GM12878 (cell line): ENCODE measurements at regions not wholly inside any gene's neighbourhood (a gene's known extent, or its start where the extent isn't known, plus 50 kb on each side); places are given as distances from the start of the nearest gene placed in this dataset.

Experiments
- ATAC-seq: fragments of 200-7000 bp; cut with Tn5 transposase; 3 replicates; pipeline ENCODE4 v1.9.1; 2020; ENCODE audit warnings: mild to moderate bottlenecking, moderate library complexity
- BruUV-seq: library from RNA; stranded (reverse); fragments of 400-500 nt; replicated peaks from 2 replicates; lab custom pipeline; 2021; lab: Mats Ljungman, UMichigan
- CTCF ChIA-PET: fragments of 300-600 bp; sonication (Branson Sonifier 250); formaldehyde crosslinking; extraction: SDS; loops from one replicate; lab custom pipeline; 2021; ENCODE audit warnings: inconsistent platforms; lab: Yijun Ruan, JAX
- POLR2A ChIA-PET: fragments of 350-600 bp; formaldehyde crosslinking; extraction: SDS; loops from one replicate; lab custom pipeline; 2021; ENCODE audit warnings: inconsistent platforms; lab: Charles Lee
- RAD21 ChIA-PET: fragments of 300-600 bp; sonication (Branson Sonifier 250); formaldehyde crosslinking; loops from one replicate; lab custom pipeline; 2023; ENCODE audit warnings: antibody characterized with exemption; ENCODE audit not compliant: unreplicated experiment; lab: Charles Lee
- SMC1A ChIA-PET: fragments of 300-600 bp; sonication (Branson Sonifier 250); formaldehyde crosslinking; loops from one replicate; lab custom pipeline; 2023; ENCODE audit not compliant: unreplicated experiment, uncharacterized antibody; lab: Charles Lee
- DNase-seq: peaks from one replicate; pipeline ENCODE4 v3.0.0-alpha.2; 2011; ENCODE audit warnings: low read depth, low spot score
- FAIRE-seq: peaks from 3 replicates; lab custom pipeline; 2011; peaks lifted over from hg19 to GRCh38; lab: Jason Lieb, UNC
- H2AFZ ChIP-seq: 2 replicates; pipeline ENCODE4 v1.6.0; 2011; ENCODE audit warnings: low read depth, low read length, control low read depth; ENCODE audit not compliant: control insufficient read depth
- H3K27ac ChIP-seq: 2 replicates; pipeline ENCODE4 v1.5.1; 2011; ENCODE audit warnings: control low read depth; ENCODE audit not compliant: control insufficient read depth, insufficient read depth
- H3K27me3 ChIP-seq, 2 experiments: replicated peaks in 1 of 2; 2 replicates each; pipeline versions ENCODE4 v1.6.0 to v1.6.1; 2011; ENCODE audit warnings: low read length in 1 of 2; ENCODE audit not compliant: control insufficient read depth in 2 of 2, insufficient read depth in 2 of 2
- H3K36me3 ChIP-seq, 2 experiments: 2 replicates each; pipeline ENCODE4 v1.5.1; 2011; ENCODE audit warnings: low read length in 1 of 2; ENCODE audit not compliant: control insufficient read depth in 2 of 2, insufficient read depth in 2 of 2
- H3K4me1 ChIP-seq: 2 replicates; pipeline ENCODE4 v1.6.1; 2011; ENCODE audit warnings: mild to moderate bottlenecking, low read length, moderate library complexity, mixed read lengths; ENCODE audit not compliant: control insufficient read depth, insufficient read depth
- H3K4me2 ChIP-seq: 2 replicates; pipeline ENCODE4 v1.6.0; 2011; ENCODE audit warnings: control low read depth; ENCODE audit not compliant: control insufficient read depth, insufficient read depth
- H3K4me3 ChIP-seq: fragments of 200-600 bp; sonication (generic); 2 replicates; pipeline ENCODE4 v1.5.1; 2016
- H3K79me2 ChIP-seq: 2 replicates; pipeline ENCODE4 v1.6.0; 2011; ENCODE audit warnings: low read length; ENCODE audit not compliant: control insufficient read depth, insufficient read depth
- H3K9ac ChIP-seq: 2 replicates; pipeline ENCODE4 v1.8.0; 2011; ENCODE audit warnings: low read length, control low read depth, mixed read lengths; ENCODE audit not compliant: control insufficient read depth, insufficient read depth
- H3K9me3 ChIP-seq: replicated peaks from 3 replicates; pipeline ENCODE4 v1.5.1; 2011; ENCODE audit warnings: mild to moderate bottlenecking, low read length; ENCODE audit not compliant: control insufficient read depth, insufficient read depth
- H4K20me1 ChIP-seq: 2 replicates; pipeline ENCODE4 v1.6.0; 2011; ENCODE audit not compliant: control insufficient read depth, insufficient read depth
- ATF7 ChIP-seq: fragments of 450-650 bp; IDR thresholded peaks from 2 replicates; pipeline ENCODE4 v1.6.1; 2016; ENCODE audit warnings: low read depth, mild to moderate bottlenecking
- BCL11A ChIP-seq: IDR thresholded peaks from 2 replicates; pipeline ENCODE4 v1.6.1; 2011; ENCODE audit warnings: low read depth, low read length
- BMI1 ChIP-seq: fragments of 450-650 bp; IDR thresholded peaks from 2 replicates; pipeline ENCODE4 v1.6.1; 2016; ENCODE audit warnings: mild to moderate bottlenecking, moderate library complexity, borderline replicate concordance
- ETV6 ChIP-seq, 2 experiments: fragments of 450-650 bp in 1 of 2; IDR thresholded peaks in 1 of 2; conservative IDR thresholded peaks in 1 of 2; 2 replicates each; pipeline ENCODE4 v1.6.1; 2014; ENCODE audit warnings: antibody characterized with exemption in 1 of 2, borderline replicate concordance in 1 of 2, low read depth in 1 of 2, mild to moderate bottlenecking in 1 of 2, moderate library complexity in 1 of 2
- MYB ChIP-seq: fragments of 150-350 bp; IDR thresholded peaks from 2 replicates; pipeline ENCODE4 v1.6.1; 2014; ENCODE audit warnings: mild to moderate bottlenecking, low read depth, low read length, borderline replicate concordance
- RCOR1 ChIP-seq: conservative IDR thresholded peaks from 2 replicates; pipeline ENCODE4 v1.6.1; 2012; ENCODE audit warnings: low read depth, low read length, improper control_type of control experiment
- SIN3A ChIP-seq: IDR thresholded peaks from 2 replicates; pipeline ENCODE4 v1.6.1; 2012; ENCODE audit warnings: low read depth, low read length, improper control_type of control experiment
- SIX5 ChIP-seq: IDR thresholded peaks from 2 replicates; pipeline ENCODE4 v1.6.1; 2011; ENCODE audit warnings: mild to moderate bottlenecking, low read depth, low read length, moderate library complexity; ENCODE audit not compliant: severe bottlenecking
- SRF ChIP-seq, 2 experiments: IDR thresholded peaks; 2 replicates each; pipeline ENCODE4 v1.6.1; 2011; ENCODE audit warnings: low read depth in 2 of 2, low read length in 2 of 2, mild to moderate bottlenecking in 1 of 2, moderate library complexity in 1 of 2
- STAT1 ChIP-seq: fragments of 450-650 bp; conservative IDR thresholded peaks from 2 replicates; pipeline ENCODE4 v1.6.1; 2014; ENCODE audit warnings: antibody characterized with exemption, mild to moderate bottlenecking
- TBL1XR1 ChIP-seq: IDR thresholded peaks from 2 replicates; pipeline ENCODE4 v1.6.1; 2012; ENCODE audit warnings: low read depth, low read length, improper control_type of control experiment
- ZBED1 ChIP-seq: IDR thresholded peaks from 2 replicates; pipeline ENCODE4 v1.6.1; 2016; ENCODE audit warnings: borderline replicate concordance
- ZSCAN29 ChIP-seq: fragments of 450-650 bp; IDR thresholded peaks from 2 replicates; pipeline ENCODE4 v1.6.1; 2017; ENCODE audit warnings: mild to moderate bottlenecking, moderate library complexity
- WGBS: methylation state at CpG from one replicate; pipeline ENCODE4 v1.1.6; 2016; ENCODE audit warnings: low lambda C conversion rate; ENCODE audit not compliant: insufficient replicate concordance, insufficient coverage; ENCODE audit errors: missing lambda C conversion rate; 5-methylcytosine and 5-hydroxymethylcytosine counted together
- in situ Hi-C: fragments of 300-500 bp; cut with MboI; formaldehyde crosslinking; loops from 9 replicates; pipeline ENCODE4 v1.14.3; 2018; ENCODE audit warnings: mixed read lengths
- intact Hi-C: fragments of 100-400 bp; cut with micrococcal nuclease; formaldehyde crosslinking; loops from one replicate; pipeline ENCODE4 v1.14.2; 2022; ENCODE audit not compliant: unreplicated experiment
- TF ChIP-seq, protein P1 (sequence below): fragments of 450-650 bp; IDR thresholded peaks from 2 replicates; pipeline ENCODE4 v1.6.1; 2017; ENCODE audit warnings: mild to moderate bottlenecking

DNA sequence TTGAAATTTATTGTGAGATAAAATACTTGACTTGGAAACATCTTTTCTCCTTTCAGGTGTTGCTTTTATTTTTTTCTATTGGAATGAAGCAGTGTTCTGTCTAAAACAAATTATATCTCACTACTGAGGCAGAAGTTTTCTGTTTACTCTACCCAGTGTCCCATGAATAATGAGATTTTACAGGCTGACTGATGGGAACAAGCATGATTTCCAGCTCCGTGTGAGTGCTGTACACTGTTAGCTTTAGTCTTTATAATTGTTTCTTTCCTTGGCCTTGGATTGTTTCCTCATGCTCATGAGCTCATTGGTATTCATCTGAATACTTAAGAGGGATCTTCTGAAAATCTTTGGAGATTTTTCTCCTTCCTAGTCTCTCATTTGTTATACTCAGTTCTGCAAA lies 2049.5 kb upstream of the PRR20A start:
- in situ Hi-C loops, result loop anchor here (10.0 kb wide), 1 partner anchor 64 kb away; no protein-coding TSS in a partner anchor
- intact Hi-C loops, result no loop called here
- Histone ChIP-seq H2AFZ (no peak overlapping the region), H3K27me3 (no peaks in the 10 kb centered on the region), H3K79me2 (no peaks in the 10 kb centered on the region), H3K9ac (no peak overlapping the region), H3K4me2 (no peak overlapping the region)
- BruUV-seq, result no TSS peak
- RAD21 ChIA-PET, result no interaction called here
- no peak for ATAC-seq
- POLR2A ChIA-PET, result no interaction called here
- CTCF ChIA-PET, result no interaction called here
- no peak for TF ChIP-seq RCOR1
- TF ChIP-seq, protein P1, sequence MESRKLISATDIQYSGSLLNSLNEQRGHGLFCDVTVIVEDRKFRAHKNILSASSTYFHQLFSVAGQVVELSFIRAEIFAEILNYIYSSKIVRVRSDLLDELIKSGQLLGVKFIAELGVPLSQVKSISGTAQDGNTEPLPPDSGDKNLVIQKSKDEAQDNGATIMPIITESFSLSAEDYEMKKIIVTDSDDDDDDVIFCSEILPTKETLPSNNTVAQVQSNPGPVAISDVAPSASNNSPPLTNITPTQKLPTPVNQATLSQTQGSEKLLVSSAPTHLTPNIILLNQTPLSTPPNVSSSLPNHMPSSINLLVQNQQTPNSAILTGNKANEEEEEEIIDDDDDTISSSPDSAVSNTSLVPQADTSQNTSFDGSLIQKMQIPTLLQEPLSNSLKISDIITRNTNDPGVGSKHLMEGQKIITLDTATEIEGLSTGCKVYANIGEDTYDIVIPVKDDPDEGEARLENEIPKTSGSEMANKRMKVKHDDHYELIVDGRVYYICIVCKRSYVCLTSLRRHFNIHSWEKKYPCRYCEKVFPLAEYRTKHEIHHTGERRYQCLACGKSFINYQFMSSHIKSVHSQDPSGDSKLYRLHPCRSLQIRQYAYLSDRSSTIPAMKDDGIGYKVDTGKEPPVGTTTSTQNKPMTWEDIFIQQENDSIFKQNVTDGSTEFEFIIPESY, result no peak
- TF ChIP-seq BCL11A, result no peak
- no peak for TF ChIP-seq ETV6 (conservative IDR thresholded peaks at IDR 0.05 in 1 of 2, IDR thresholded peaks at IDR 0.05 in 1 of 2; ENCODE audit: borderline replicate concordance in 1 of 2, low read depth in 1 of 2)
- TF ChIP-seq STAT1, result no peak
- no peak for TF ChIP-seq SIN3A
- TF ChIP-seq ZBED1, result no peak
- TF ChIP-seq MYB, result no peak
- no peak for TF ChIP-seq ATF7
- TF ChIP-seq SRF (IDR thresholded peaks at IDR 0.05; ENCODE audit: low read depth in 2 of 2, low read length in 2 of 2), result no peak
- no peak for TF ChIP-seq ZSCAN29
- TF ChIP-seq SIX5, result no peak
- TF ChIP-seq TBL1XR1, result no peak
- TF ChIP-seq BMI1, result no peak
- TF ChIP-seq, all 136 proteins: peak for 0
- SMC1A ChIA-PET, result no interaction called here
- Histone ChIP-seq H3K36me3 (no peaks in the 10 kb centered on the region), H3K4me1 (no peaks in the 10 kb centered on the region), H4K20me1 (no peaks in the 10 kb centered on the region), H3K4me3 (no peak overlapping the region), H3K9me3 (no peaks in the 10 kb centered on the region), H3K27ac (no peak overlapping the region)
- no peak for DNase-seq
- 40% methylated on average over 1 of the region's 1 CpG for WGBS
- no peak for FAIRE-seq
